HUES48 (cell line): ENCODE measurements at regions not wholly inside any gene's neighbourhood (a gene's known extent, or its start where the extent isn't known, plus 50 kb on each side); places are given as distances from the start of the nearest gene placed in this dataset.

ENCODE experiments used
- H3K27ac ChIP-seq: one replicate; pipeline ENCODE4 v1.7.0; 2013; ENCODE audit warnings: low read depth, low read length, inconsistent platforms
- H3K27me3 ChIP-seq: 2 replicates; pipeline ENCODE4 v1.6.1; 2013; ENCODE audit warnings: mild to moderate bottlenecking, low read length; ENCODE audit not compliant: control insufficient read depth, insufficient read depth
- H3K36me3 ChIP-seq: 2 replicates; pipeline ENCODE4 v1.6.1; 2013; ENCODE audit warnings: low read length; ENCODE audit not compliant: control insufficient read depth, insufficient read depth
- H3K4me1 ChIP-seq: 2 replicates; pipeline ENCODE4 v1.6.1; 2013; ENCODE audit warnings: mild to moderate bottlenecking, low read length; ENCODE audit not compliant: control insufficient read depth, insufficient read depth
- H3K4me3 ChIP-seq: 2 replicates; pipeline ENCODE4 v1.5.1; 2013; ENCODE audit warnings: mild to moderate bottlenecking, low read depth, low read length
- H3K9ac ChIP-seq: 2 replicates; pipeline ENCODE4 v1.6.1; 2013; ENCODE audit warnings: mild to moderate bottlenecking, low read depth, low read length, moderate library complexity
- H3K9me3 ChIP-seq: 2 replicates; pipeline ENCODE4 v1.6.1; 2013; ENCODE audit warnings: low read length; ENCODE audit not compliant: control insufficient read depth, insufficient read depth

GRCh38 chr2:36277146-36277808, 78.3 kb upstream of the CRIM1 start:
- Histone ChIP-seq H3K9me3 (peaks cover 37% of the 10 kb centered on the region), H3K36me3 (no peaks in the 10 kb centered on the region), H3K27me3 (no peaks in the 10 kb centered on the region), H3K4me1 (0 out of 2 replicates have a peak, but pooled peaks cover under 1% of the 10 kb centered on the region), H3K4me3 (no peak overlapping the region), H3K9ac (no peak overlapping the region), H3K27ac (no peak overlapping the region)

- peaks cover 37% of the 10 kb centered on the region for H3K4me1 ChIP-seq
- no peaks in the 10 kb centered on the region for H3K36me3 ChIP-seq
- peak overlapping the region; percentile 84 for H3K27ac ChIP-seq
- peak overlapping the region; percentile 14; the same call in 1 of the 2 replicates for H3K4me3 ChIP-seq
- H3K27me3 ChIP-seq = 0 out of 2 replicates have a peak, but pooled peaks cover 7% of the 10 kb centered on the region
- no peak overlapping the region for H3K9ac ChIP-seq
- no peaks in the 10 kb centered on the region for H3K9me3 ChIP-seq
These were observed 84.3 kb upstream of the CRIM1 start for GRCh38 chr2:36271266-36271665.

GRCh38 chr2:36270758-36271157, 84.8 kb upstream of the CRIM1 start:
- Histone ChIP-seq H3K4me1 (peaks cover 42% of the 10 kb centered on the region), H3K9ac (no peak overlapping the region), H3K27me3 (0 out of 2 replicates have a peak, but pooled peaks cover 7% of the 10 kb centered on the region), H3K27ac (peak overlapping the region; percentile 84), H3K36me3 (no peaks in the 10 kb centered on the region), H3K4me3 (peak overlapping the region; percentile 15; the same call in 1 of the 2 replicates), H3K9me3 (no peaks in the 10 kb centered on the region)

- no peak overlapping the region for H3K9ac ChIP-seq
- no peak overlapping the region for H3K4me3 ChIP-seq
These were observed 88.4 kb upstream of the CRIM1 start for GRCh38 chr2:36267194-36267593.

GRCh38 chr2:36266536-36267121, 88.9 kb upstream of the CRIM1 start:
- Histone ChIP-seq H3K9ac (no peak overlapping the region), H3K9me3 (no peaks in the 10 kb centered on the region), H3K4me1 (peaks cover 37% of the 10 kb centered on the region), H3K4me3 (no peak overlapping the region), H3K27me3 (0 out of 2 replicates have a peak, but pooled peaks cover 7% of the 10 kb centered on the region), H3K36me3 (no peaks in the 10 kb centered on the region), H3K27ac (no peak overlapping the region)

More at GRCh38 chr2:36267194-36267593, 88.4 kb upstream of the CRIM1 start:
- no peak overlapping the region for H3K27ac ChIP-seq
- no peaks in the 10 kb centered on the region for H3K36me3 ChIP-seq
- 0 out of 2 replicates have a peak, but pooled peaks cover 7% of the 10 kb centered on the region for H3K27me3 ChIP-seq
- H3K4me1 ChIP-seq = peaks cover 43% of the 10 kb centered on the region
- no peaks in the 10 kb centered on the region for H3K9me3 ChIP-seq

- Histone ChIP-seq H3K9me3 (no peaks in the 10 kb centered on the region), H3K9ac (no peak overlapping the region), H3K4me3 (no peak overlapping the region), H3K36me3 (no peaks in the 10 kb centered on the region), H3K27me3 (no peaks in the 10 kb centered on the region), H3K4me1 (peaks cover 15% of the 10 kb centered on the region), H3K27ac (no peak overlapping the region)
These were observed 93.0 kb upstream of the CRIM1 start for GRCh38 chr2:36262581-36262980.

GRCh38 chr2:36255863-36256262, 99.7 kb upstream of the CRIM1 start:
- Histone ChIP-seq H3K9me3 (no peaks in the 10 kb centered on the region), H3K36me3 (no peaks in the 10 kb centered on the region), H3K9ac (no peak overlapping the region), H3K4me1 (peaks cover 4% of the 10 kb centered on the region; the same call in 1 of the 2 replicates), H3K4me3 (no peak overlapping the region), H3K27me3 (no peaks in the 10 kb centered on the region), H3K27ac (no peak overlapping the region)

- no peaks in the 10 kb centered on the region for H3K27me3 ChIP-seq
- H3K9ac ChIP-seq = no peak overlapping the region
- H3K4me3 ChIP-seq = no peak overlapping the region
- no peaks in the 10 kb centered on the region for H3K36me3 ChIP-seq
- H3K9me3 ChIP-seq = no peaks in the 10 kb centered on the region
- no peak overlapping the region for H3K27ac ChIP-seq
- peaks cover 4% of the 10 kb centered on the region; the same call in 1 of the 2 replicates for H3K4me1 ChIP-seq
These were observed 102.5 kb upstream of the CRIM1 start for GRCh38 chr2:36253086-36253485.

GRCh38 chr2:36246320-36246990, 109.1 kb upstream of the CRIM1 start:
- no peak overlapping the region for H3K4me3 ChIP-seq
- H3K27me3 ChIP-seq = no peaks in the 10 kb centered on the region
- no peaks in the 10 kb centered on the region for H3K36me3 ChIP-seq
- no peak overlapping the region for H3K27ac ChIP-seq
- H3K9ac ChIP-seq = no peak overlapping the region
- peaks cover 3% of the 10 kb centered on the region; the same call in 1 of the 2 replicates for H3K4me1 ChIP-seq
- no peaks in the 10 kb centered on the region for H3K9me3 ChIP-seq

GRCh38 chr2:36245651-36246050, 109.9 kb upstream of the CRIM1 start:
- Histone ChIP-seq H3K27me3 (no peaks in the 10 kb centered on the region), H3K9me3 (no peaks in the 10 kb centered on the region), H3K4me1 (no peaks in the 10 kb centered on the region), H3K9ac (no peak overlapping the region), H3K27ac (no peak overlapping the region), H3K4me3 (no peak overlapping the region), H3K36me3 (no peaks in the 10 kb centered on the region)

- Histone ChIP-seq H3K27me3 (no peaks in the 10 kb centered on the region), H3K4me3 (no peak overlapping the region), H3K27ac (no peak overlapping the region), H3K9me3 (no peaks in the 10 kb centered on the region), H3K4me1 (no peaks in the 10 kb centered on the region), H3K9ac (no peak overlapping the region), H3K36me3 (no peaks in the 10 kb centered on the region)
These were observed 117.5 kb upstream of the CRIM1 start for GRCh38 chr2:36238106-36238505.
